ENCODE measurements at regions not wholly inside any gene's neighbourhood (a gene's known extent, or its start where the extent isn't known, plus 50 kb on each side); places are given as distances from the start of the nearest gene placed in this dataset.

GRCh38 chr13:109480011-109480955 lies 306.1 kb downstream of the IRS2 start:
- no peak overlapping the region for H3K4me3 ChIP-seq
- H3K36me3 ChIP-seq = no peaks in the 10 kb centered on the region
- ATAC-seq = no peak
- TF ChIP-seq, protein P1, sequence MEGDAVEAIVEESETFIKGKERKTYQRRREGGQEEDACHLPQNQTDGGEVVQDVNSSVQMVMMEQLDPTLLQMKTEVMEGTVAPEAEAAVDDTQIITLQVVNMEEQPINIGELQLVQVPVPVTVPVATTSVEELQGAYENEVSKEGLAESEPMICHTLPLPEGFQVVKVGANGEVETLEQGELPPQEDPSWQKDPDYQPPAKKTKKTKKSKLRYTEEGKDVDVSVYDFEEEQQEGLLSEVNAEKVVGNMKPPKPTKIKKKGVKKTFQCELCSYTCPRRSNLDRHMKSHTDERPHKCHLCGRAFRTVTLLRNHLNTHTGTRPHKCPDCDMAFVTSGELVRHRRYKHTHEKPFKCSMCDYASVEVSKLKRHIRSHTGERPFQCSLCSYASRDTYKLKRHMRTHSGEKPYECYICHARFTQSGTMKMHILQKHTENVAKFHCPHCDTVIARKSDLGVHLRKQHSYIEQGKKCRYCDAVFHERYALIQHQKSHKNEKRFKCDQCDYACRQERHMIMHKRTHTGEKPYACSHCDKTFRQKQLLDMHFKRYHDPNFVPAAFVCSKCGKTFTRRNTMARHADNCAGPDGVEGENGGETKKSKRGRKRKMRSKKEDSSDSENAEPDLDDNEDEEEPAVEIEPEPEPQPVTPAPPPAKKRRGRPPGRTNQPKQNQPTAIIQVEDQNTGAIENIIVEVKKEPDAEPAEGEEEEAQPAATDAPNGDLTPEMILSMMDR (IDR thresholded peaks at IDR 0.05) = no peak
- TF ChIP-seq POLR2A (IDR thresholded peaks at IDR 0.05) (no peak), EP300 (IDR thresholded peaks at IDR 0.05) (no peak), POLR2AphosphoS5 (IDR thresholded peaks at IDR 0.05) (no peak)
- H3K27ac ChIP-seq = no peak overlapping the region
- WGBS, 2 donors (ENCODE audit: low coverage in 1 of 2) = 69 to 81% methylated on average over 7 to 8 of the region's 11 CpGs
- no peaks in the 10 kb centered on the region for H3K9me3 ChIP-seq
- H3K27me3 ChIP-seq = no peaks in the 10 kb centered on the region
- H3K4me1 ChIP-seq = peaks cover 0 to 4% (median 0%) of the 10 kb centered on the region in 3 donors

GRCh38 chr13:109479534-109479933 lies 306.8 kb downstream of the IRS2 start:
- H3K27ac ChIP-seq = no peak overlapping the region
- H3K36me3 ChIP-seq = no peaks in the 10 kb centered on the region
- H3K4me3 ChIP-seq = no peak overlapping the region
- peaks cover 0 to 4% (median 0%) of the 10 kb centered on the region in 3 donors for H3K4me1 ChIP-seq
- no peak for ATAC-seq
- WGBS, 2 donors (ENCODE audit: low coverage in 1 of 2) = 80% methylated on average over 1 of the region's 2 CpGs; no CpG with 5 or more reads in 1 of the 2 donors
- H3K27me3 ChIP-seq = no peaks in the 10 kb centered on the region
- no peak for TF ChIP-seq EP300 (IDR thresholded peaks at IDR 0.05)
- no peaks in the 10 kb centered on the region for H3K9me3 ChIP-seq

DNA sequence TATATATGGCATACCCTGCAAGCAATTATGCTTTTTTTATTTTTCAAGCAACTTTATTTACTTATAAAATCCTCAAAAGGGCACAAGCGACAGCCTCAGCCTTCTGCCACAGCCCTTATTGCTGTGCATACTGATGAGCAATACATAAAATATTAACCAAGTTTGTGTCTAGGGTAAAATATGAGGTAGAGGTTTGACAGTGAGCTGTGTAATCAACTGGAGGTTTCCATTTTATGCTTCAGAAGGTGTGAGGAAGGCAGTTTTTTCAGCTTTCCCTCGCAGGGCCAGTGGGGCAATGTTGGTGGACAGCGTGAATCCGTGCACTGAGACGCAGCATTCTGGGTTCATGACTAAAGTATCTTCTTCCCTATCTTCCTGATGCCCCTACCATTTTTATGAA lies 310.4 kb downstream of the IRS2 start:
- H3K4me3 ChIP-seq = no peak overlapping the region
- WGBS, 2 donors (ENCODE audit: low coverage in 1 of 2) = 82 to 94% methylated on average over 2 to 5 of the region's 5 CpGs
- TF ChIP-seq, protein P1 (IDR thresholded peaks at IDR 0.05) = no peak
- TF ChIP-seq POLR2AphosphoS5 (IDR thresholded peaks at IDR 0.05) (no peak), EP300 (IDR thresholded peaks at IDR 0.05) (no peak), POLR2A (IDR thresholded peaks at IDR 0.05) (no peak)
- H3K36me3 ChIP-seq = no peaks in the 10 kb centered on the region
- no peak for ATAC-seq
- no peaks in the 10 kb centered on the region for H3K9me3 ChIP-seq
- H3K4me1 ChIP-seq = peaks cover 0 to 11% (median 0%) of the 10 kb centered on the region in 3 donors
- H3K27me3 ChIP-seq = no peaks in the 10 kb centered on the region
- no peak overlapping the region for H3K27ac ChIP-seq

DNA sequence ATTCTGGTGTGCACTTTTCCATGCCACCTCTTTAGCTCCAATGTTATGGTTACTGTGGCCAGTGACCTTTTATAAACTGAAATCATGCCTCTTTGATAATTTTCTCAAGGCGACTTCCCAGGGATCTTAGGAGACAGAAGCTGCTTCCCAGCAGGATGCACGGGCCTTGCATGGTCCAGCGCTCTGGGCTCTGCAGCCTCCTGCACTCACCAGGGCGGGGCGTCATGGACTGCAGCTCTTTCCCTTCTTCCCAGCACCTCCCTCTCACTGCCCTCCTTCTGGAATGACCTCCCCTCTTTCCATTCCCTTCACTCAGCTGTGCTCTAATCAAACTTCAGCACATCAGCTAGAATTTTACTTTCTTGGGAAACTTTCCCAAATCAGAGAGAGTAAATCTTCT lies 318.3 kb downstream of the IRS2 start:
- no peak for ATAC-seq
- H3K4me3 ChIP-seq = no peak overlapping the region
- peaks cover 0 to 5% (median 0%) of the 10 kb centered on the region in 3 donors for H3K9me3 ChIP-seq
- WGBS, 2 donors (ENCODE audit: low coverage in 1 of 2) = 46 to 65% methylated on average over 5 of the region's 5 CpGs
- peaks cover 0 to 11% (median 0%) of the 10 kb centered on the region in 3 donors for H3K4me1 ChIP-seq
- H3K27ac ChIP-seq = no peak overlapping the region
- TF ChIP-seq POLR2AphosphoS5 (IDR thresholded peaks at IDR 0.05) (no peak), POLR2A (IDR thresholded peaks at IDR 0.05) (no peak), EP300 (IDR thresholded peaks at IDR 0.05) (no peak)
- TF ChIP-seq, protein P1 (IDR thresholded peaks at IDR 0.05) = no peak
- no peaks in the 10 kb centered on the region for H3K27me3 ChIP-seq
- no peaks in the 10 kb centered on the region for H3K36me3 ChIP-seq

- peaks cover 0 to 7% (median 0%) of the 10 kb centered on the region in 3 donors for H3K9me3 ChIP-seq
- no peaks in the 10 kb centered on the region for H3K4me1 ChIP-seq
- no peak for ATAC-seq
- no peaks in the 10 kb centered on the region for H3K27me3 ChIP-seq
- WGBS, 2 donors (ENCODE audit: low coverage in 1 of 2) = 25 to 88% methylated on average over 2 of the region's 2 CpGs
- H3K4me3 ChIP-seq = no peak overlapping the region
- H3K27ac ChIP-seq = no peak overlapping the region
- no peak for TF ChIP-seq EP300 (IDR thresholded peaks at IDR 0.05)
- no peak for TF ChIP-seq POLR2A (IDR thresholded peaks at IDR 0.05)
- TF ChIP-seq, protein P1 (IDR thresholded peaks at IDR 0.05) = no peak
- TF ChIP-seq POLR2AphosphoS5 (IDR thresholded peaks at IDR 0.05) = no peak
- no peaks in the 10 kb centered on the region for H3K36me3 ChIP-seq
Observed at GRCh38 chr13:109465148-109465547, 321.2 kb downstream of the IRS2 start.

Measured in gastroesophageal sphincter (tissue), 4 donors.